HCT116 (cell line): ENCODE measurements at regions not wholly inside any gene's neighbourhood (a gene's known extent, or its start where the extent isn't known, plus 50 kb on each side); places are given as distances from the start of the nearest gene placed in this dataset.

Experiments used
- ATAC-seq: fragments of 200-7000 bp; cut with Tn5 transposase; 2 replicates; pipeline ENCODE4 v1.9.1; 2020; ENCODE audit warnings: mild to moderate bottlenecking, moderate library complexity
- BruUV-seq: library from RNA; stranded (reverse); fragments of 400-500 nt; replicated peaks from 2 replicates; lab custom pipeline; 2021; lab: Mats Ljungman, UMichigan
- CTCF ChIA-PET: fragments of 300-600 bp; sonication (Branson Sonifier 250); formaldehyde crosslinking; loops from one replicate; lab custom pipeline; 2021; ENCODE audit warnings: antibody characterized with exemption; lab: Charles Lee
- POLR2A ChIA-PET: fragments of 300-600, 350-600 bp; sonication (Branson Sonifier 250); formaldehyde crosslinking; loops from one replicate; lab custom pipeline; 2021; ENCODE audit warnings: antibody characterized with exemption; lab: Charles Lee
- RAD21 ChIA-PET, 2 experiments: fragments of 300-600 bp; sonication (Branson Sonifier 250); formaldehyde crosslinking; loops; one replicate each; lab custom pipeline; 2023; ENCODE audit warnings: low total read pairs in 2 of 2; ENCODE audit not compliant: uncharacterized antibody in 2 of 2, unreplicated experiment in 2 of 2, low non-redundant PET in 1 of 2; lab: Charles Lee
- DNase-seq: peaks from one replicate; pipeline ENCODE4 v3.0.0-alpha.2; 2010; ENCODE audit warnings: low read depth, low spot score
- H2AFZ ChIP-seq: fragments of 200-600 bp; shearing (Covaris generic), sonication (generic); 2 replicates; pipeline ENCODE4 v1.6.1; 2017; ENCODE audit warnings: low read depth, mixed run types, mixed read lengths, antibody characterized with exemption, low read length; ENCODE audit not compliant: poor library complexity, severe bottlenecking
- H3K27ac ChIP-seq: 2 replicates; pipeline ENCODE4 v1.5.1; 2012; ENCODE audit warnings: low read depth, low read length
- H3K27me3 ChIP-seq: fragments of 200-600 bp; sonication (generic); 2 replicates; pipeline ENCODE4 v1.6.1; 2016; ENCODE audit warnings: mixed run types, low read length, mixed read lengths; ENCODE audit not compliant: insufficient read depth
- H3K36me3 ChIP-seq, 2 experiments: fragments of 200-500 bp in 1 of 2; fragments of 200-600 bp in 1 of 2; sonication (Bioruptor generic) in 1 of 2; sonication (generic) in 1 of 2; 2 replicates each; pipeline versions ENCODE4 v1.5.1 to v1.6.1; 2014 to 2016; ENCODE audit warnings: low read length in 2 of 2, inconsistent platforms in 1 of 2, mixed read lengths in 1 of 2, mixed run types in 1 of 2; ENCODE audit not compliant: insufficient read depth in 2 of 2, control insufficient read depth in 1 of 2
- H3K4me1 ChIP-seq, 2 experiments: fragments of 200-600 bp in 1 of 2; sonication (generic) in 1 of 2; 2 replicates each; pipeline versions ENCODE4 v1.5.1 to v1.6.1; 2012 to 2017; ENCODE audit warnings: low read length in 2 of 2, inconsistent platforms in 1 of 2, mild to moderate bottlenecking in 1 of 2, mixed read lengths in 1 of 2, mixed run types in 1 of 2, moderate library complexity in 1 of 2; ENCODE audit not compliant: insufficient read depth in 2 of 2, control insufficient read depth in 1 of 2
- H3K4me2 ChIP-seq: fragments of 200-600 bp; sonication (generic); 2 replicates; pipeline ENCODE4 v1.6.1; 2017; ENCODE audit warnings: mixed run types, low read length, mixed read lengths
- H3K4me3 ChIP-seq, 2 experiments: fragments of 200-600 bp in 1 of 2; sonication (generic) in 1 of 2; replicated peaks in 1 of 2; 2 replicates each; pipeline ENCODE4 v1.5.1; 2011 to 2016; ENCODE audit warnings: low read length in 2 of 2, control low read depth in 1 of 2, low read depth in 1 of 2, mild to moderate bottlenecking in 1 of 2, mixed read lengths in 1 of 2, mixed run types in 1 of 2
- H3K79me2 ChIP-seq: fragments of 200-600 bp; sonication (generic); 2 replicates; pipeline ENCODE4 v1.6.1; 2017; ENCODE audit warnings: mild to moderate bottlenecking, mixed run types, low read length, moderate library complexity, mixed read lengths; ENCODE audit not compliant: insufficient read depth
- H3K9ac ChIP-seq: fragments of 200-600 bp; sonication (generic); 2 replicates; pipeline ENCODE4 v1.6.1; 2016; ENCODE audit warnings: low read length, mixed read lengths
- H3K9me2 ChIP-seq: fragments of 200-600 bp; sonication (generic), shearing (Covaris generic); 2 replicates; pipeline ENCODE4 v1.6.1; 2017; ENCODE audit warnings: mixed run types, mild to moderate bottlenecking, moderate library complexity; ENCODE audit not compliant: insufficient read depth
- H3K9me3 ChIP-seq, 2 experiments: fragments of 200-500 bp in 1 of 2; fragments of 200-600 bp in 1 of 2; sonication (Bioruptor generic) in 1 of 2; sonication (generic) in 1 of 2; 2 replicates each; pipeline ENCODE4 v1.6.1; 2014 to 2017; ENCODE audit warnings: low read length in 2 of 2, mixed read lengths in 2 of 2, inconsistent platforms in 1 of 2, low read depth in 1 of 2, mild to moderate bottlenecking in 1 of 2, mixed run types in 1 of 2, moderate library complexity in 1 of 2; ENCODE audit not compliant: control insufficient read depth in 1 of 2, insufficient read depth in 1 of 2
- H4K20me1 ChIP-seq: fragments of 200-600 bp; sonication (generic), shearing (Covaris generic); 2 replicates; pipeline ENCODE4 v1.6.1; 2017; ENCODE audit warnings: mixed run types, mild to moderate bottlenecking, moderate library complexity; ENCODE audit not compliant: insufficient read depth
- CEBPB ChIP-seq: IDR thresholded peaks from 2 replicates; pipeline ENCODE4 v1.6.1; 2012; ENCODE audit warnings: low read depth
- ELF1 ChIP-seq: IDR thresholded peaks from 2 replicates; pipeline ENCODE4 v1.6.1; 2012; ENCODE audit warnings: low read depth, borderline replicate concordance
- EZH2 ChIP-seq: fragments of 200-600 bp; sonication (generic); IDR thresholded peaks from 2 replicates; pipeline ENCODE4 v1.6.1; 2017; ENCODE audit warnings: antibody characterized with exemption, mixed run types
- EZH2phosphoT487 ChIP-seq: fragments of 200-600 bp; IDR thresholded peaks from 2 replicates; pipeline ENCODE4 v1.6.1; 2018; ENCODE audit warnings: antibody characterized with exemption, borderline replicate concordance
- FOSL1 ChIP-seq: IDR thresholded peaks from 2 replicates; pipeline ENCODE4 v1.6.1; 2012; ENCODE audit warnings: low read depth
- POLR2AphosphoS5 ChIP-seq: IDR thresholded peaks from 2 replicates; pipeline ENCODE4 v1.6.1; 2011; ENCODE audit warnings: mild to moderate bottlenecking, low read depth, low read length, moderate library complexity
- RAD21 ChIP-seq: IDR thresholded peaks from 2 replicates; pipeline ENCODE4 v1.6.1; 2012; ENCODE audit warnings: low read depth, mild to moderate bottlenecking
- SP1 ChIP-seq: IDR thresholded peaks from 2 replicates; pipeline ENCODE4 v1.6.1; 2012; ENCODE audit warnings: low read depth
- TCF7L2 ChIP-seq: IDR thresholded peaks from 2 replicates; pipeline ENCODE4 v1.7.0; 2011; ENCODE audit warnings: borderline replicate concordance, inconsistent platforms; ENCODE audit not compliant: insufficient read depth, insufficient read length; ENCODE audit errors: extremely low read depth
- ZNF274 ChIP-seq: fragments of 200-500 bp; sonication (Bioruptor generic); IDR thresholded peaks from 2 replicates; pipeline ENCODE4 v1.6.1; 2014; ENCODE audit warnings: mild to moderate bottlenecking, low read depth, low read length, inconsistent platforms
- intact Hi-C: fragments of 100-400 bp; cut with micrococcal nuclease; formaldehyde crosslinking; loops from 2 replicates; pipeline ENCODE4 v1.10.0; 2022
- TF ChIP-seq, protein P1 (sequence below), 3 experiments: fragments of 200-600 bp in 1 of 3; sonication (generic) in 1 of 3; IDR thresholded peaks in 2 of 3; conservative IDR thresholded peaks in 1 of 3; 2 replicates each; pipeline ENCODE4 v1.5.1; 2012 to 2017; ENCODE audit warnings: low read depth in 2 of 3, low read length in 2 of 3, antibody characterized with exemption in 1 of 3, borderline replicate concordance in 1 of 3, control low read depth in 1 of 3, mild to moderate bottlenecking in 1 of 3, mixed read lengths in 1 of 3, mixed run types in 1 of 3, moderate library complexity in 1 of 3; ENCODE audit not compliant: insufficient read depth in 1 of 3
- TF ChIP-seq, protein P2 (sequence below): IDR thresholded peaks from 2 replicates; pipeline ENCODE4 v1.6.1; 2012; ENCODE audit warnings: low read depth
- TF ChIP-seq, protein P3 (sequence below): IDR thresholded peaks from 2 replicates; pipeline ENCODE4 v1.6.1; 2012
- TF ChIP-seq, protein P4 (sequence below): IDR thresholded peaks from 2 replicates; pipeline ENCODE4 v1.6.1; 2011; ENCODE audit warnings: mild to moderate bottlenecking, low read length, moderate library complexity; ENCODE audit not compliant: insufficient replicate concordance; ENCODE audit errors: extremely low read depth

DNA sequence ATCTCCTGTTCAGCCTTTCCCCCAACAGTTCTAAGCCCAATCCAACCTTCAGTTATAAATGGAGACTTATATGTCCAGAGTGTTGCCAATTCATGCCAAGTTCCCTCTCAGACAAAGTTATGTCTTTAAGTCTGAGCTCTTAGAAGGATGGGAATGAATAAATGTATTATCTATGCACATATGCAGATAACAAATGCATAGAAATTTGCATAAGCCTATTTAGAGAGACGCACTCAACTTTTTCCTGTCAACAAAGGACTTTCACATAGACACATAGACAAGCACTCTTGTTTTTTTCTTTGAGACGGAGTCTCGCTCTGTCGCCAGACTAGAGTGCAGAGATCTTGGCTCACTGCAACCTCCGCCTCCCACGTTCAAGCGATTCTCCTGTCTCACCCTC lies 95.1 kb downstream of the SOX9 start:
- no peaks in the 10 kb centered on the region for H3K27me3 ChIP-seq
- H3K27ac ChIP-seq = no peak overlapping the region
- ATAC-seq = no peak
- RAD21 ChIA-PET = no interaction called here
- no peaks in the 10 kb centered on the region for H3K9me2 ChIP-seq
- H3K9ac ChIP-seq = no peak overlapping the region
- H2AFZ ChIP-seq = no peak overlapping the region
- H3K9me3 ChIP-seq = no peaks in the 10 kb centered on the region
- H3K4me3 ChIP-seq = no peak overlapping the region
- BruUV-seq = no TSS peak
- H3K4me1 ChIP-seq = no peaks in the 10 kb centered on the region
- TF ChIP-seq, protein P1, sequence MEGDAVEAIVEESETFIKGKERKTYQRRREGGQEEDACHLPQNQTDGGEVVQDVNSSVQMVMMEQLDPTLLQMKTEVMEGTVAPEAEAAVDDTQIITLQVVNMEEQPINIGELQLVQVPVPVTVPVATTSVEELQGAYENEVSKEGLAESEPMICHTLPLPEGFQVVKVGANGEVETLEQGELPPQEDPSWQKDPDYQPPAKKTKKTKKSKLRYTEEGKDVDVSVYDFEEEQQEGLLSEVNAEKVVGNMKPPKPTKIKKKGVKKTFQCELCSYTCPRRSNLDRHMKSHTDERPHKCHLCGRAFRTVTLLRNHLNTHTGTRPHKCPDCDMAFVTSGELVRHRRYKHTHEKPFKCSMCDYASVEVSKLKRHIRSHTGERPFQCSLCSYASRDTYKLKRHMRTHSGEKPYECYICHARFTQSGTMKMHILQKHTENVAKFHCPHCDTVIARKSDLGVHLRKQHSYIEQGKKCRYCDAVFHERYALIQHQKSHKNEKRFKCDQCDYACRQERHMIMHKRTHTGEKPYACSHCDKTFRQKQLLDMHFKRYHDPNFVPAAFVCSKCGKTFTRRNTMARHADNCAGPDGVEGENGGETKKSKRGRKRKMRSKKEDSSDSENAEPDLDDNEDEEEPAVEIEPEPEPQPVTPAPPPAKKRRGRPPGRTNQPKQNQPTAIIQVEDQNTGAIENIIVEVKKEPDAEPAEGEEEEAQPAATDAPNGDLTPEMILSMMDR (IDR thresholded peaks at IDR 0.05 in 2 of 3, conservative IDR thresholded peaks at IDR 0.05 in 1 of 3; ENCODE audit: borderline replicate concordance in 1 of 3, insufficient read depth in 1 of 3, low read depth in 2 of 3, low read length in 2 of 3) = no peak
- TF ChIP-seq CEBPB (no peak), POLR2AphosphoS5 (no peak), EZH2phosphoT487 (no peak), SP1 (no peak), RAD21 (no peak), TCF7L2 (no peak), FOSL1 (no peak), ELF1 (no peak), EZH2 (no peak), ZNF274 (no peak)
- TF ChIP-seq, protein P2, sequence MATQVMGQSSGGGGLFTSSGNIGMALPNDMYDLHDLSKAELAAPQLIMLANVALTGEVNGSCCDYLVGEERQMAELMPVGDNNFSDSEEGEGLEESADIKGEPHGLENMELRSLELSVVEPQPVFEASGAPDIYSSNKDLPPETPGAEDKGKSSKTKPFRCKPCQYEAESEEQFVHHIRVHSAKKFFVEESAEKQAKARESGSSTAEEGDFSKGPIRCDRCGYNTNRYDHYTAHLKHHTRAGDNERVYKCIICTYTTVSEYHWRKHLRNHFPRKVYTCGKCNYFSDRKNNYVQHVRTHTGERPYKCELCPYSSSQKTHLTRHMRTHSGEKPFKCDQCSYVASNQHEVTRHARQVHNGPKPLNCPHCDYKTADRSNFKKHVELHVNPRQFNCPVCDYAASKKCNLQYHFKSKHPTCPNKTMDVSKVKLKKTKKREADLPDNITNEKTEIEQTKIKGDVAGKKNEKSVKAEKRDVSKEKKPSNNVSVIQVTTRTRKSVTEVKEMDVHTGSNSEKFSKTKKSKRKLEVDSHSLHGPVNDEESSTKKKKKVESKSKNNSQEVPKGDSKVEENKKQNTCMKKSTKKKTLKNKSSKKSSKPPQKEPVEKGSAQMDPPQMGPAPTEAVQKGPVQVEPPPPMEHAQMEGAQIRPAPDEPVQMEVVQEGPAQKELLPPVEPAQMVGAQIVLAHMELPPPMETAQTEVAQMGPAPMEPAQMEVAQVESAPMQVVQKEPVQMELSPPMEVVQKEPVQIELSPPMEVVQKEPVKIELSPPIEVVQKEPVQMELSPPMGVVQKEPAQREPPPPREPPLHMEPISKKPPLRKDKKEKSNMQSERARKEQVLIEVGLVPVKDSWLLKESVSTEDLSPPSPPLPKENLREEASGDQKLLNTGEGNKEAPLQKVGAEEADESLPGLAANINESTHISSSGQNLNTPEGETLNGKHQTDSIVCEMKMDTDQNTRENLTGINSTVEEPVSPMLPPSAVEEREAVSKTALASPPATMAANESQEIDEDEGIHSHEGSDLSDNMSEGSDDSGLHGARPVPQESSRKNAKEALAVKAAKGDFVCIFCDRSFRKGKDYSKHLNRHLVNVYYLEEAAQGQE = no peak
- TF ChIP-seq, protein P3, sequence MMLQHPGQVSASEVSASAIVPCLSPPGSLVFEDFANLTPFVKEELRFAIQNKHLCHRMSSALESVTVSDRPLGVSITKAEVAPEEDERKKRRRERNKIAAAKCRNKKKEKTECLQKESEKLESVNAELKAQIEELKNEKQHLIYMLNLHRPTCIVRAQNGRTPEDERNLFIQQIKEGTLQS = no peak
- TF ChIP-seq, protein P4, sequence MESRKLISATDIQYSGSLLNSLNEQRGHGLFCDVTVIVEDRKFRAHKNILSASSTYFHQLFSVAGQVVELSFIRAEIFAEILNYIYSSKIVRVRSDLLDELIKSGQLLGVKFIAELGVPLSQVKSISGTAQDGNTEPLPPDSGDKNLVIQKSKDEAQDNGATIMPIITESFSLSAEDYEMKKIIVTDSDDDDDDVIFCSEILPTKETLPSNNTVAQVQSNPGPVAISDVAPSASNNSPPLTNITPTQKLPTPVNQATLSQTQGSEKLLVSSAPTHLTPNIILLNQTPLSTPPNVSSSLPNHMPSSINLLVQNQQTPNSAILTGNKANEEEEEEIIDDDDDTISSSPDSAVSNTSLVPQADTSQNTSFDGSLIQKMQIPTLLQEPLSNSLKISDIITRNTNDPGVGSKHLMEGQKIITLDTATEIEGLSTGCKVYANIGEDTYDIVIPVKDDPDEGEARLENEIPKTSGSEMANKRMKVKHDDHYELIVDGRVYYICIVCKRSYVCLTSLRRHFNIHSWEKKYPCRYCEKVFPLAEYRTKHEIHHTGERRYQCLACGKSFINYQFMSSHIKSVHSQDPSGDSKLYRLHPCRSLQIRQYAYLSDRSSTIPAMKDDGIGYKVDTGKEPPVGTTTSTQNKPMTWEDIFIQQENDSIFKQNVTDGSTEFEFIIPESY = no peak
- TF ChIP-seq, all 23 proteins: peak for 0
- no peaks in the 10 kb centered on the region for H3K36me3 ChIP-seq
- POLR2A ChIA-PET = no interaction called here
- no peak for DNase-seq
- CTCF ChIA-PET = no interaction called here
- no peaks in the 10 kb centered on the region for H3K79me2 ChIP-seq
- intact Hi-C loops = no loop called here
- H4K20me1 ChIP-seq = no peaks in the 10 kb centered on the region
- no peak overlapping the region for H3K4me2 ChIP-seq
